ENCODE measurements at regions not wholly inside any gene's neighbourhood (a gene's known extent, or its start where the extent isn't known, plus 50 kb on each side); places are given as distances from the start of the nearest gene placed in this dataset.
A peak's percentile ranks its signal among the peaks of the same experiment; 100 is the strongest.

GRCh38 chr16:87056551-87056950 is 260.6 kb downstream of the C16orf95 start:
- ATAC-seq: no peak

- no peak for ATAC-seq
Measured at GRCh38 chr16:87057211-87057881, 259.8 kb downstream of the C16orf95 start.

GRCh38 chr16:87057951-87058560 is 259.1 kb downstream of the C16orf95 start:
- ATAC-seq: no peak

GRCh38 chr16:87058728-87059250 is 258.4 kb downstream of the C16orf95 start:
- ATAC-seq: no peak

- no peak for ATAC-seq
Measured at GRCh38 chr16:87060034-87060986, 256.9 kb downstream of the C16orf95 start.

GRCh38 chr16:87061243-87061920 is 255.8 kb downstream of the C16orf95 start:
- ATAC-seq: no peak

GRCh38 chr16:87062569-87063442 is 254.4 kb downstream of the C16orf95 start:
- ATAC-seq: peak in 1 of 2 donors; percentile 49

- ATAC-seq: no peak
Measured at GRCh38 chr16:87063543-87063942, 253.6 kb downstream of the C16orf95 start.

GRCh38 chr16:87064731-87065445 is 252.3 kb downstream of the C16orf95 start:
- no peak for ATAC-seq

GRCh38 chr16:87065446-87066132 is 251.6 kb downstream of the C16orf95 start:
- ATAC-seq: no peak

GRCh38 chr16:87066133-87067002 is 250.8 kb downstream of the C16orf95 start:
- ATAC-seq: no peak

GRCh38 chr16:87067003-87067556 is 250.1 kb downstream of the C16orf95 start:
- ATAC-seq: no peak

- ATAC-seq: no peak
Measured at GRCh38 chr16:87067836-87068761, 249.1 kb downstream of the C16orf95 start.

- ATAC-seq: no peak
Measured at GRCh38 chr16:87068762-87069150, 248.4 kb downstream of the C16orf95 start.

GRCh38 chr16:87070657-87071056 is 246.5 kb downstream of the C16orf95 start:
- ATAC-seq: no peak

GRCh38 chr16:87072101-87072500 is 245.1 kb downstream of the C16orf95 start:
- ATAC-seq: no peak

GRCh38 chr16:87074641-87075318 is 242.4 kb downstream of the C16orf95 start:
- ATAC-seq: no peak
